ENCODE measurements at regions not wholly inside any gene's neighbourhood (a gene's known extent, or its start where the extent isn't known, plus 50 kb on each side); places are given as distances from the start of the nearest gene placed in this dataset.

- DNase-seq (ENCODE audit: low spot score, unreplicated experiment), result no peak
- no peaks in the 10 kb centered on the region for H3K27me3 Mint-ChIP-seq
- H3K9me3 Mint-ChIP-seq (ENCODE audit: low read depth), result no peaks in the 10 kb centered on the region
- no peak overlapping the region for H3K27ac Mint-ChIP-seq
- H3K4me3 Mint-ChIP-seq (ENCODE audit: low read depth), result no peak overlapping the region
- no peaks in the 10 kb centered on the region for H3K36me3 Mint-ChIP-seq (ENCODE audit: insufficient read depth)
- TF ChIP-seq CTCF (IDR thresholded peaks at IDR 0.05; ENCODE audit: unreplicated experiment), result no peak
- H3K4me1 Mint-ChIP-seq (ENCODE audit: low read depth), result no peaks in the 10 kb centered on the region
Observed at GRCh38 chr4:17033025-17033767, 134.8 kb upstream of the LDB2 start.

- Mint-ChIP-seq H3K36me3 (ENCODE audit: insufficient read depth) (no peaks in the 10 kb centered on the region), H3K27me3 (no peaks in the 10 kb centered on the region), H3K4me3 (ENCODE audit: low read depth) (no peak overlapping the region)
Observed at GRCh38 chr4:17030543-17030942, 132.1 kb upstream of the LDB2 start.

GRCh38 chr4:17029964-17030363 lies 131.5 kb upstream of the LDB2 start:
- Mint-ChIP-seq H3K27ac (no peak overlapping the region), H3K4me3 (ENCODE audit: low read depth) (no peak overlapping the region), H3K4me1 (ENCODE audit: low read depth) (no peaks in the 10 kb centered on the region), H3K27me3 (no peaks in the 10 kb centered on the region), H3K9me3 (ENCODE audit: low read depth) (no peaks in the 10 kb centered on the region), H3K36me3 (ENCODE audit: insufficient read depth) (no peaks in the 10 kb centered on the region)
- no peak for DNase-seq (ENCODE audit: low spot score, unreplicated experiment)
- no peak for TF ChIP-seq CTCF (IDR thresholded peaks at IDR 0.05; ENCODE audit: unreplicated experiment)

More at GRCh38 chr4:17030543-17030942, 132.1 kb upstream of the LDB2 start:
- no peak for DNase-seq (ENCODE audit: low spot score, unreplicated experiment)
- Mint-ChIP-seq H3K4me1 (ENCODE audit: low read depth) (no peaks in the 10 kb centered on the region), H3K27ac (no peak overlapping the region), H3K9me3 (ENCODE audit: low read depth) (no peaks in the 10 kb centered on the region)
- no peak for TF ChIP-seq CTCF (IDR thresholded peaks at IDR 0.05; ENCODE audit: unreplicated experiment)

GRCh38 chr4:17029432-17029831 lies 131.0 kb upstream of the LDB2 start:
- H3K36me3 Mint-ChIP-seq (ENCODE audit: insufficient read depth), result no peaks in the 10 kb centered on the region
- no peak for DNase-seq (ENCODE audit: low spot score, unreplicated experiment)
- no peaks in the 10 kb centered on the region for H3K4me1 Mint-ChIP-seq (ENCODE audit: low read depth)
- no peaks in the 10 kb centered on the region for H3K9me3 Mint-ChIP-seq (ENCODE audit: low read depth)
- no peak overlapping the region for H3K27ac Mint-ChIP-seq
- no peak for TF ChIP-seq CTCF (IDR thresholded peaks at IDR 0.05; ENCODE audit: unreplicated experiment)
- H3K27me3 Mint-ChIP-seq, result no peaks in the 10 kb centered on the region
- no peak overlapping the region for H3K4me3 Mint-ChIP-seq (ENCODE audit: low read depth)

GRCh38 chr4:17027495-17027894 lies 129.1 kb upstream of the LDB2 start:
- Mint-ChIP-seq H3K27me3 (no peaks in the 10 kb centered on the region), H3K36me3 (ENCODE audit: insufficient read depth) (no peaks in the 10 kb centered on the region), H3K9me3 (ENCODE audit: low read depth) (no peaks in the 10 kb centered on the region), H3K4me1 (ENCODE audit: low read depth) (no peaks in the 10 kb centered on the region), H3K4me3 (ENCODE audit: low read depth) (no peak overlapping the region), H3K27ac (no peak overlapping the region)
- no peak for TF ChIP-seq CTCF (IDR thresholded peaks at IDR 0.05; ENCODE audit: unreplicated experiment)
- no peak for DNase-seq (ENCODE audit: low spot score, unreplicated experiment)

All from progenitor cell of endocrine pancreas (in vitro differentiated cells).